ENCODE measurements at regions not wholly inside any gene's neighbourhood (a gene's known extent, or its start where the extent isn't known, plus 50 kb on each side); places are given as distances from the start of the nearest gene placed in this dataset.

- Histone ChIP-seq H3K79me2 (ENCODE audit: insufficient read depth, low read depth) (no peaks in the 10 kb centered on the region), H3K9ac (no peak overlapping the region), H3K4me3 (IDR thresholded peaks at IDR 0.05; ENCODE audit: insufficient read depth, low read depth, low read length) (no peak overlapping the region), H3K36me3 (ENCODE audit: insufficient read depth) (no peaks in the 10 kb centered on the region), H3K4me2 (no peak overlapping the region), H4K20me1 (ENCODE audit: insufficient read depth) (no peaks in the 10 kb centered on the region), H3K27ac (no peak overlapping the region), H3K27me3 (ENCODE audit: insufficient read depth, low read depth) (no peaks in the 10 kb centered on the region), H3K4me1 (ENCODE audit: low read depth, poor library complexity, severe bottlenecking) (peaks cover 3% of the 10 kb centered on the region), H2AFZ (ENCODE audit: low read depth) (no peak overlapping the region)
- TF ChIP-seq, protein P1, sequence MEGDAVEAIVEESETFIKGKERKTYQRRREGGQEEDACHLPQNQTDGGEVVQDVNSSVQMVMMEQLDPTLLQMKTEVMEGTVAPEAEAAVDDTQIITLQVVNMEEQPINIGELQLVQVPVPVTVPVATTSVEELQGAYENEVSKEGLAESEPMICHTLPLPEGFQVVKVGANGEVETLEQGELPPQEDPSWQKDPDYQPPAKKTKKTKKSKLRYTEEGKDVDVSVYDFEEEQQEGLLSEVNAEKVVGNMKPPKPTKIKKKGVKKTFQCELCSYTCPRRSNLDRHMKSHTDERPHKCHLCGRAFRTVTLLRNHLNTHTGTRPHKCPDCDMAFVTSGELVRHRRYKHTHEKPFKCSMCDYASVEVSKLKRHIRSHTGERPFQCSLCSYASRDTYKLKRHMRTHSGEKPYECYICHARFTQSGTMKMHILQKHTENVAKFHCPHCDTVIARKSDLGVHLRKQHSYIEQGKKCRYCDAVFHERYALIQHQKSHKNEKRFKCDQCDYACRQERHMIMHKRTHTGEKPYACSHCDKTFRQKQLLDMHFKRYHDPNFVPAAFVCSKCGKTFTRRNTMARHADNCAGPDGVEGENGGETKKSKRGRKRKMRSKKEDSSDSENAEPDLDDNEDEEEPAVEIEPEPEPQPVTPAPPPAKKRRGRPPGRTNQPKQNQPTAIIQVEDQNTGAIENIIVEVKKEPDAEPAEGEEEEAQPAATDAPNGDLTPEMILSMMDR (conservative IDR thresholded peaks at IDR 0.05; ENCODE audit: low read depth, low read length): no peak
These were observed 82.5 kb upstream of the LMNB1 start for GRCh38 chr5:126694403-126694802.

DNA sequence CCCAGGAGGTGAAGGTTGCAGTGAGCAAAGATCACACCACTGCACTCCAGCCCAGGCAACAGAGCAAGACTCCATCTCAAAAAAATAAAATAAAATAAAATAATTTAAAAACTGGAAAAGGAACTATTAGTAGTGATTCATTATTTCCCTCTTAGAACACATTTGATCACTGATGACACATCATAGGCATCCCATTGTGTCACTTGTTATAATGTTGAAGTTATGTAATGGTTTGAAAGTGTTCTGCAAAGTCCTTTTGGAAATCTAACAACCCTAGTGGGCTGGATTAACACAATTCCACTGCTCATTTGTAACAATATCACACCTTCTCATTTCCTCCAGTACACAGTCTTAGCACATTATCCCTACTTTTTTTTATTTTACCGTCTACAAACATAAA is 81.8 kb upstream of the LMNB1 start:
- Histone ChIP-seq H4K20me1 (ENCODE audit: insufficient read depth) (no peaks in the 10 kb centered on the region), H3K4me2 (no peak overlapping the region), H3K36me3 (ENCODE audit: insufficient read depth) (no peaks in the 10 kb centered on the region), H3K4me1 (ENCODE audit: low read depth, poor library complexity, severe bottlenecking) (peaks cover 9% of the 10 kb centered on the region), H3K27me3 (ENCODE audit: insufficient read depth, low read depth) (no peaks in the 10 kb centered on the region), H3K27ac (no peak overlapping the region), H2AFZ (ENCODE audit: low read depth) (no peak overlapping the region), H3K4me3 (IDR thresholded peaks at IDR 0.05; ENCODE audit: insufficient read depth, low read depth, low read length) (no peak overlapping the region), H3K79me2 (ENCODE audit: insufficient read depth, low read depth) (no peaks in the 10 kb centered on the region), H3K9ac (no peak overlapping the region)
- TF ChIP-seq, protein P1 (conservative IDR thresholded peaks at IDR 0.05; ENCODE audit: low read depth, low read length): no peak

DNA sequence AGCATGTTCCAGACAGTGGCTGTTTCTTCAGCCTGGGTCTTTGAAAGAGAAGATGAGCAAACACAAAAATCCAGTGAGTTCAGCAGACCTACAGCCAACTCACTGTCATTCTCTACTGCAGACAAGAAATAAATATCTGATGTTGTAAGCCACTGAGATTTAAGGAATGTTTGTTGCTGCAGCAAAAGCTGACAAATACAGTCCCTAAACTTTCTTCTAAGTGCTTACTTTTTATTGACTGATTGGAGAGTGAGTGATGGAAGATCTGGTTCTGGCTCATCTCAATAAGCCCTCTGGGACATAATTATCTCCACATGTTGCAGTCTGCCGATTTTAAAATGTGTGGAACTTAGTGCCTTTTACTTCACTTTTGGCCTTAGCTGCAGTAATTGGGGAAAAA is 69.9 kb upstream of the LMNB1 start:
- Histone ChIP-seq H3K79me2 (ENCODE audit: insufficient read depth, low read depth) (no peaks in the 10 kb centered on the region), H3K4me3 (IDR thresholded peaks at IDR 0.05; ENCODE audit: insufficient read depth, low read depth, low read length) (no peak overlapping the region), H3K27ac (no peak overlapping the region), H3K4me2 (no peak overlapping the region), H2AFZ (ENCODE audit: low read depth) (no peak overlapping the region), H4K20me1 (ENCODE audit: insufficient read depth) (no peaks in the 10 kb centered on the region), H3K36me3 (ENCODE audit: insufficient read depth) (no peaks in the 10 kb centered on the region), H3K4me1 (ENCODE audit: low read depth, poor library complexity, severe bottlenecking) (no peaks in the 10 kb centered on the region), H3K9ac (no peak overlapping the region), H3K27me3 (ENCODE audit: insufficient read depth, low read depth) (no peaks in the 10 kb centered on the region)
- TF ChIP-seq, protein P1 (conservative IDR thresholded peaks at IDR 0.05; ENCODE audit: low read depth, low read length): no peak

DNA sequence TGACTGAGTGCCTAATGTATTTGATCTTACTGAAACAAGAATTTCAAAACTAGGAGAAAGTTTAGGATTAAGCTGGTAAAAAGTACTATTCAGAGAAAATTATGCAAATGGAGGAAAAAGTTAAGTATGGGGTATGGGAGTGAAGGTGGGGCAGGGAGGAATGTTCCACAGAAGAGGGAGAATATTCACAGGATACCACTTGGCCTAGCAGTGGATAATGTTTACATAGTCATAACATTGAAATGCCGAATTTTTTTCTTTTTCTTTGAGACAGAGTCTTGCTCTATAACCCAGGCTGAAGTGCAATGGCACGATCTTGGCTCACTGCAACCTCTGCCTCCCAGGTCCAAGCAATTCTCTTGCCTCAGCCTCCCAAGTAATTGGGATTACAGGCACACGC is 61.2 kb upstream of the LMNB1 start:
- H3K27me3 ChIP-seq (ENCODE audit: insufficient read depth, low read depth): no peaks in the 10 kb centered on the region
- H3K27ac ChIP-seq: no peak overlapping the region
- H3K4me3 ChIP-seq (IDR thresholded peaks at IDR 0.05; ENCODE audit: insufficient read depth, low read depth, low read length): no peak overlapping the region
- no peak overlapping the region for H3K4me2 ChIP-seq
- H3K79me2 ChIP-seq (ENCODE audit: insufficient read depth, low read depth): no peaks in the 10 kb centered on the region
- no peaks in the 10 kb centered on the region for H4K20me1 ChIP-seq (ENCODE audit: insufficient read depth)
- H2AFZ ChIP-seq (ENCODE audit: low read depth): no peak overlapping the region
- H3K36me3 ChIP-seq (ENCODE audit: insufficient read depth): no peaks in the 10 kb centered on the region
- no peaks in the 10 kb centered on the region for H3K4me1 ChIP-seq (ENCODE audit: low read depth, poor library complexity, severe bottlenecking)
- no peak overlapping the region for H3K9ac ChIP-seq
- TF ChIP-seq, protein P1 (conservative IDR thresholded peaks at IDR 0.05; ENCODE audit: low read depth, low read length): no peak

Measured in KMS-11 (cell line).